Mesenchymal stem cell (in vitro differentiated cells and primary cell): ENCODE measurements at regions not wholly inside any gene's neighbourhood (a gene's known extent, or its start where the extent isn't known, plus 50 kb on each side); places are given as distances from the start of the nearest gene placed in this dataset.

Experiments used
- DNase-seq: peaks from one replicate; pipeline ENCODE4 v3.0.0-alpha.2; 2013
- H2AFZ ChIP-seq: one replicate; pipeline ENCODE4 v1.6.1; 2013; ENCODE audit warnings: low read depth, mild to moderate bottlenecking, control low read depth, inconsistent platforms, low read length, moderate library complexity
- H2AK5ac ChIP-seq: 2 replicates; pipeline ENCODE4 v1.6.1; 2013; ENCODE audit warnings: low read length, moderate library complexity, mild to moderate bottlenecking, inconsistent platforms; ENCODE audit not compliant: severe bottlenecking
- H2BK120ac ChIP-seq: one replicate; pipeline ENCODE4 v1.6.1; 2013; ENCODE audit warnings: low read depth, mild to moderate bottlenecking, inconsistent platforms, low read length, moderate library complexity
- H2BK12ac ChIP-seq, 2 experiments: one replicate each; pipeline ENCODE4 v1.6.1; 2013; ENCODE audit warnings: inconsistent platforms in 2 of 2, low read length in 2 of 2, mild to moderate bottlenecking in 2 of 2, moderate library complexity in 2 of 2, control low read depth in 1 of 2
- H2BK15ac ChIP-seq: one replicate; pipeline ENCODE4 v1.6.1; 2013; ENCODE audit warnings: mild to moderate bottlenecking, low read depth, inconsistent platforms; ENCODE audit not compliant: poor library complexity, severe bottlenecking
- H2BK5ac ChIP-seq: 2 replicates; pipeline ENCODE4 v1.6.1; 2013; ENCODE audit warnings: low read depth, mild to moderate bottlenecking, low read length, control low read depth, inconsistent platforms; ENCODE audit not compliant: poor library complexity, severe bottlenecking
- H3K14ac ChIP-seq, 2 experiments: one replicate each; pipeline ENCODE4 v1.6.1; 2013; ENCODE audit warnings: inconsistent platforms in 2 of 2, low read length in 2 of 2, control low read depth in 1 of 2, mild to moderate bottlenecking in 1 of 2, moderate library complexity in 1 of 2
- H3K18ac ChIP-seq, 2 experiments: one replicate each; pipeline ENCODE4 v1.6.1; 2013; ENCODE audit warnings: inconsistent platforms in 2 of 2, low read length in 2 of 2, control low read depth in 1 of 2, low read depth in 1 of 2, mild to moderate bottlenecking in 1 of 2
- H3K23ac ChIP-seq, 2 experiments: one replicate each; pipeline ENCODE4 v1.6.1; 2013; ENCODE audit warnings: inconsistent platforms in 2 of 2, low read length in 2 of 2, mild to moderate bottlenecking in 2 of 2, moderate library complexity in 2 of 2, control low read depth in 1 of 2
- H3K27ac ChIP-seq: 2 replicates; pipeline ENCODE4 v1.5.1; 2013; ENCODE audit warnings: mild to moderate bottlenecking, moderate library complexity, low read length, control low read depth, inconsistent platforms; ENCODE audit not compliant: poor library complexity, severe bottlenecking
- H3K27me3 ChIP-seq, 2 experiments: 2 replicates each; pipeline versions ENCODE4 v1.6.1 to v1.7.0; 2013; ENCODE audit warnings: low read length in 2 of 2, mild to moderate bottlenecking in 2 of 2, moderate library complexity in 2 of 2, control low read depth in 1 of 2, inconsistent platforms in 1 of 2; ENCODE audit not compliant: control insufficient read depth in 1 of 2, insufficient read depth in 1 of 2
- H3K36me3 ChIP-seq, 2 experiments: 2 replicates each; pipeline versions ENCODE4 v1.6.1 to v1.7.0; 2013; ENCODE audit warnings: low read length in 2 of 2, control low read depth in 1 of 2, inconsistent platforms in 1 of 2, low read depth in 1 of 2, mild to moderate bottlenecking in 1 of 2; ENCODE audit not compliant: insufficient read depth in 2 of 2, control insufficient read depth in 1 of 2
- H3K4ac ChIP-seq, 2 experiments: one replicate each; pipeline ENCODE4 v1.6.1; 2013; ENCODE audit warnings: inconsistent platforms in 2 of 2, low read length in 2 of 2, mild to moderate bottlenecking in 2 of 2, moderate library complexity in 2 of 2, control low read depth in 1 of 2, low read depth in 1 of 2
- H3K4me1 ChIP-seq: 2 replicates; pipeline ENCODE4 v1.6.1; 2013; ENCODE audit warnings: low read depth, low read length, control low read depth; ENCODE audit not compliant: control insufficient read depth, insufficient read depth
- H3K4me2 ChIP-seq: 2 replicates; pipeline ENCODE4 v1.6.1; 2013; ENCODE audit warnings: low read length, mild to moderate bottlenecking, inconsistent platforms; ENCODE audit not compliant: poor library complexity, severe bottlenecking
- H3K4me3 ChIP-seq, 2 experiments: 2 replicates each; pipeline versions ENCODE4 v1.5.1 to v1.7.0; 2013; ENCODE audit warnings: low read length in 2 of 2, mild to moderate bottlenecking in 2 of 2, control low read depth in 1 of 2, low read depth in 1 of 2; ENCODE audit not compliant: insufficient read depth in 1 of 2
- H3K79me1 ChIP-seq: replicated peaks from 2 replicates; pipeline ENCODE4 v1.6.1; 2013; ENCODE audit warnings: mild to moderate bottlenecking, control low read depth, low read length, inconsistent platforms; ENCODE audit not compliant: poor library complexity, severe bottlenecking
- H3K9ac ChIP-seq: 2 replicates; pipeline ENCODE4 v1.7.0; 2013; ENCODE audit warnings: mild to moderate bottlenecking, low read length, moderate library complexity
- H3K9me3 ChIP-seq: 2 replicates; pipeline ENCODE4 v1.7.0; 2013; ENCODE audit warnings: mild to moderate bottlenecking, low read length; ENCODE audit not compliant: control insufficient read depth
- H4K8ac ChIP-seq: one replicate; pipeline ENCODE4 v1.6.1; 2013; ENCODE audit warnings: inconsistent platforms, mild to moderate bottlenecking, low read length, moderate library complexity
- H4K91ac ChIP-seq: one replicate; pipeline ENCODE4 v1.6.1; 2013; ENCODE audit warnings: mild to moderate bottlenecking, low read length, inconsistent platforms
- WGBS: methylation state at CpG from one replicate; pipeline ENCODE4 v1.1.7; 2013; ENCODE audit warnings: mixed read lengths; 5-methylcytosine and 5-hydroxymethylcytosine counted together

DNA sequence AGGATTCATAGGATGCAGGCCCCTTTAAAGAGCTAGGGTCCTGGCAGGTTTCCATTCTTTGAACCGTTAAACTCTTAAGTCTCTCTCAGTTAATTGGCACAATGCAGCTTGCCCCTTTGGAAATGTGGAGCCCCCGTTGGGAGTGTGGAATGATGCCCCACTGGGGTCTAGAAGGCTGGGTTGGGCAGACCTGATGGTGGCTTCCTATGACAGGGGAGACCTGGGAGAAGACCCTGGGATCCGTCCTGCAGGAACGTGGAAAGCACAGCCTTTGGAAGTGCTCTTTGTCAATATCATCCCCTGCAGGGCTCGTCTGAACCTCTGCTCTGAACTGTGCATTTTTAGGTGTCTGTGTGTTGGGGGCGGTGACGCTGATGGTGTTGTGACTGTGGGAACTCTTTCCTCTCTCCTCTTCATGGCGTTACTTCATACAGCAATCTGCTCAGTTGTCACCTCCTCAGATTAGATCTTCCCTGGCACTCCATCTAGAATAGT, 190.6 kb downstream of the MYCN start:
- no peak overlapping the region for H3K4ac ChIP-seq
- no peaks in the 10 kb centered on the region for H3K9me3 ChIP-seq
- no peak overlapping the region for H3K27ac ChIP-seq
- H2AFZ ChIP-seq: no peak overlapping the region
- no peak overlapping the region for H2BK120ac ChIP-seq
- H4K8ac ChIP-seq: no peak overlapping the region
- no peak overlapping the region for H2AK5ac ChIP-seq
- H3K14ac ChIP-seq: no peak overlapping the region
- no peak overlapping the region for H3K4me3 ChIP-seq
- H3K4me1 ChIP-seq: no peaks in the 10 kb centered on the region
- H2BK5ac ChIP-seq: no peak overlapping the region
- no peaks in the 10 kb centered on the region for H3K36me3 ChIP-seq
- no peak overlapping the region for H4K91ac ChIP-seq
- no peak overlapping the region for H2BK15ac ChIP-seq
- no peaks in the 10 kb centered on the region for H3K79me1 ChIP-seq
- H3K4me2 ChIP-seq: no peak overlapping the region
- no peak overlapping the region for H2BK12ac ChIP-seq
- 83% methylated on average over 7 of the region's 8 CpGs for WGBS
- no peak for DNase-seq
- H3K9ac ChIP-seq: no peak overlapping the region
- H3K23ac ChIP-seq: no peak overlapping the region
- no peaks in the 10 kb centered on the region for H3K27me3 ChIP-seq
- no peak overlapping the region for H3K18ac ChIP-seq

DNA sequence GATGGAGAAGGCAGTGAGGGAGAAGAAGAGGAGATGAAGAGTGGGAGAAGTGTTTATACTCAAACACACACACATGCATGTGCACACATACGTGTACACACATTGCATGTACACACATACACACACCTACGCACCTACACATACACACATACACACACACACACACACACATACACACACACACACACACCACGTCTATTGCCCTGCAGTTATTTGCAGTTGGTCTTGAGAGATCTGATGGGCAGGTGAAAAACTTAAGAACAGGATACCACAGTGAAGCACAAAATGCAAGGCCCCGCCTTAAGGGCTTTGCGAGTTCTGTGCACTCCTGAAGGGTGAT, 190.2 kb downstream of the MYCN start:
- Histone ChIP-seq H3K9me3 (no peaks in the 10 kb centered on the region), H3K79me1 (no peaks in the 10 kb centered on the region), H2BK12ac (no peak overlapping the region), H3K4me3 (no peak overlapping the region), H3K4ac (no peak overlapping the region), H2AK5ac (no peak overlapping the region), H3K4me1 (no peaks in the 10 kb centered on the region), H4K91ac (no peak overlapping the region), H3K27me3 (no peaks in the 10 kb centered on the region), H3K18ac (no peak overlapping the region), H3K14ac (no peak overlapping the region), H2AFZ (no peak overlapping the region), H2BK5ac (no peak overlapping the region), H3K36me3 (no peaks in the 10 kb centered on the region), H3K4me2 (no peak overlapping the region), H3K23ac (no peak overlapping the region), H4K8ac (no peak overlapping the region), H3K9ac (no peak overlapping the region), H3K27ac (no peak overlapping the region), H2BK120ac (no peak overlapping the region), H2BK15ac (no peak overlapping the region)
- 82% methylated on average over 5 of the region's 5 CpGs for WGBS
- no peak for DNase-seq

DNA sequence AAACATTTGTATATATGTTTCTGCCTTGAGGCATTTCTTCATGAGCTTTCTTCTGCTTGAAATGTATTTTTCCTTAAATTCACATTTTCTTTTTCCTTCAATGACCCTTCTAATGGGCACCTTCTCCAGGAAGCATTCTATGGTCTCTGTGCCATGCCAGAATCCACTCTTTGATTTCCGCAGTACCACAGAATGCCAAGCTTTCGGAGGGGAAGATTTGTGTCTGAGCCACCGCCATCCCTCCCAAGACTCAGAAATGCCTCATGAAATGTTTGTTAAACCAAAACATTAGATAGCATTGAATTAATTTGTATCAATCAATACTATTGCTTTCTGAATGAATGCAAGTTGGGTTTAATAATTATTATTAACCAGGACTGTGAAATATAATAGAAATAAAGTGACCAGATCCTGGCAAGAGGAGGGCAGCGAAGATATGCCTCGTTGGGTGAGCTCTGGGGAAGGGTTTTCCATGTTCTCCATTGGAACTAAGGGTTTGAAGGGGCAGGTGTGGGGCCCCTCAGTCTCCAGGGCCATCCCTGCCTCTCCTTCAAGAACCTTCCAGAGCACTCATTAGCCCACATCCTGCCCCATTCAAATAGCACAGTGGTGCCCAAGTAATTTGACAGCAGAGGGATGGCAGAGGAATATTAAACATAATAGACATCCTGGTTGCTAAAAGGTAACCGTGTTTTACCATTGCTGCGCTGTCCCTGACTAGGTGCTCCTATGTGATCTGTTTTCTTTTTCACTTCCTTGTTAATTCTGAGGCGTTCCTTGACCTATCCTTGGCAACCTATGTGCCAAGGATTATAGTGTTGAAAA, 189.6 kb downstream of the MYCN start:
- no peak overlapping the region for H3K27ac ChIP-seq
- no peaks in the 10 kb centered on the region for H3K79me1 ChIP-seq
- no peaks in the 10 kb centered on the region for H3K36me3 ChIP-seq
- no peak overlapping the region for H3K4me3 ChIP-seq
- H2BK12ac ChIP-seq: no peak overlapping the region
- no peak overlapping the region for H2AFZ ChIP-seq
- no peaks in the 10 kb centered on the region for H3K27me3 ChIP-seq
- H2BK5ac ChIP-seq: no peak overlapping the region
- H3K4me2 ChIP-seq: no peak overlapping the region
- DNase-seq: no peak
- 55% methylated on average over 6 of the region's 8 CpGs for WGBS
- no peak overlapping the region for H3K23ac ChIP-seq
- H3K14ac ChIP-seq: no peak overlapping the region
- H3K18ac ChIP-seq: no peak overlapping the region
- H3K4me1 ChIP-seq: no peaks in the 10 kb centered on the region
- H4K8ac ChIP-seq: no peak overlapping the region
- no peaks in the 10 kb centered on the region for H3K9me3 ChIP-seq
- H2AK5ac ChIP-seq: no peak overlapping the region
- no peak overlapping the region for H2BK120ac ChIP-seq
- H3K9ac ChIP-seq: no peak overlapping the region
- H4K91ac ChIP-seq: no peak overlapping the region
- H2BK15ac ChIP-seq: no peak overlapping the region
- no peak overlapping the region for H3K4ac ChIP-seq

DNA sequence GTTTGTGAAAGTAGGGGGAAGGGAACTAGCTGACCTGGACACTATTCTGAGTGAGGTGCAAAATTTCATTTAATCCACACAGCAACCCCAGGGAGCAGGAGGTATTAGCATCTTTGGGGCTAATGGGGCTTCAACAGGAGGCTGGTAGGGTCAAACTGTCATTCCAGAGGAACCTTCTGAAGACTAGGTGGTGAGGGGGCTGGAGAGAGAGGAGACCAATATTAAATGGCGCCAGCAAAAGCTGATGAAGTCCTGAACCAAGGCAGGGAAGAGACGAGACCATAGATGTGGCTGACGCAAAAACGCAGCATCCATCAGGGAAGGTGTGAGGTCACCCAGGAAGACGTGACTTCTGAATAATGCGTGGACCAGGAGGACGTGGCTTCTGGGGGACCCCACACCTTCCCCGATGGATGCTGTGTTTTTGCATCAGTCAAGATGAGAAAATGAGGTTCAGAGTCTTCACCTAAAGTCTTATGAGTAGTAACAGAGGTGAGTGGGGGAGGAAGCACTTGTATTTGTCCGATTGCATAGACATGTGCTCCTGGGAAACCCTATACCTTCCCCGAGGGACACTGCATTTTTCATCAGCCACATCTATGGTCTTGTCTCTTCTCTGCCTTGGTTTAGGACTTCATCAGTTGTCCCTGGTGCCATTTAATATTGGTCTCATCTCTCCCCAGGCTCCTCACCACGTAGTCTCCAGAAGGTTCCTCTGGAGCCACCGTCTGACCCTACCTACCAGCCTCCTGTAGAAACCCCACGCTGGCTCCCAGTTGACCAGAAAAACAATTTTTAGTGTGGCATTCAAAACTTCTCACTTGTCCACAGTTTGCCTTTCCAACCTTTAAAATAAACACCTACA, 188.6 kb downstream of the MYCN start:
- H3K36me3 ChIP-seq: no peaks in the 10 kb centered on the region
- H3K14ac ChIP-seq: no peak overlapping the region
- no peak overlapping the region for H3K4me2 ChIP-seq
- DNase-seq: no peak
- H2BK12ac ChIP-seq: no peak overlapping the region
- no peak overlapping the region for H3K9ac ChIP-seq
- no peak overlapping the region for H4K8ac ChIP-seq
- no peaks in the 10 kb centered on the region for H3K4me1 ChIP-seq
- H3K79me1 ChIP-seq: no peaks in the 10 kb centered on the region
- no peak overlapping the region for H3K4ac ChIP-seq
- H3K18ac ChIP-seq: no peak overlapping the region
- no peaks in the 10 kb centered on the region for H3K27me3 ChIP-seq
- no peak overlapping the region for H3K4me3 ChIP-seq
- no peak overlapping the region for H2BK5ac ChIP-seq
- H2AK5ac ChIP-seq: no peak overlapping the region
- no peak overlapping the region for H2BK120ac ChIP-seq
- H3K27ac ChIP-seq: no peak overlapping the region
- H3K23ac ChIP-seq: no peak overlapping the region
- no peak overlapping the region for H2BK15ac ChIP-seq
- no peaks in the 10 kb centered on the region for H3K9me3 ChIP-seq
- H4K91ac ChIP-seq: no peak overlapping the region
- 77% methylated on average over 13 of the region's 13 CpGs for WGBS
- no peak overlapping the region for H2AFZ ChIP-seq
